RPMI7951 (cell line): ENCODE measurements at regions not wholly inside any gene's neighbourhood (a gene's known extent, or its start where the extent isn't known, plus 50 kb on each side); places are given as distances from the start of the nearest gene placed in this dataset.
A peak's percentile ranks its signal among the peaks of the same experiment; 100 is the strongest.

ENCODE experiments used
- DNase-seq: peaks from one replicate; pipeline ENCODE4 v3.0.0-alpha.2; 2012; ENCODE audit warnings: low read depth

GRCh38 chr16:85454171-85454872, 158.8 kb upstream of the GSE1 start:
- no peak for DNase-seq

GRCh38 chr16:85455534-85455933, 157.6 kb upstream of the GSE1 start:
- no peak for DNase-seq

GRCh38 chr16:85457366-85457765, 155.8 kb upstream of the GSE1 start:
- DNase-seq, result peak; percentile 7

- DNase-seq, result no peak
These were observed 154.2 kb upstream of the GSE1 start for GRCh38 chr16:85458968-85459367.

GRCh38 chr16:85459529-85460251, 153.4 kb upstream of the GSE1 start:
- DNase-seq, result no peak

- DNase-seq, result no peak
These were observed 152.7 kb upstream of the GSE1 start for GRCh38 chr16:85460252-85461021.

- DNase-seq, result peak; percentile 11
These were observed 151.9 kb upstream of the GSE1 start for GRCh38 chr16:85461022-85461813.

GRCh38 chr16:85461814-85462713, 151.1 kb upstream of the GSE1 start:
- DNase-seq, result no peak

GRCh38 chr16:85462714-85463611, 150.2 kb upstream of the GSE1 start:
- DNase-seq, result no peak

GRCh38 chr16:85463672-85464382, 149.3 kb upstream of the GSE1 start:
- DNase-seq, result no peak

GRCh38 chr16:85464383-85465305, 148.5 kb upstream of the GSE1 start:
- DNase-seq, result no peak

- DNase-seq, result peak; percentile 19
These were observed 147.5 kb upstream of the GSE1 start for GRCh38 chr16:85465328-85466303.

GRCh38 chr16:85466304-85466700, 146.8 kb upstream of the GSE1 start:
- DNase-seq, result no peak

- no peak for DNase-seq
These were observed 146.1 kb upstream of the GSE1 start for GRCh38 chr16:85466989-85467388.

- no peak for DNase-seq
These were observed 143.1 kb upstream of the GSE1 start for GRCh38 chr16:85469929-85470590.

- DNase-seq, result no peak
These were observed 142.2 kb upstream of the GSE1 start for GRCh38 chr16:85470873-85471272.
